OCI-LY7 (cell line): ENCODE measurements at regions not wholly inside any gene's neighbourhood (a gene's known extent, or its start where the extent isn't known, plus 50 kb on each side); places are given as distances from the start of the nearest gene placed in this dataset.

ENCODE experiments used
- BruUV-seq: library from RNA; stranded (reverse); fragments of 400-500 nt; replicated peaks from 2 replicates; lab custom pipeline; 2021; lab: Mats Ljungman, UMichigan
- CTCF ChIA-PET: fragments of 300-600 bp; sonication (Branson Sonifier 250); formaldehyde crosslinking; loops from one replicate; lab custom pipeline; 2022; ENCODE audit warnings: antibody characterized with exemption; ENCODE audit not compliant: unreplicated experiment; lab: Charles Lee
- POLR2A ChIA-PET: fragments of 300-600 bp; sonication (Branson Sonifier 250); formaldehyde crosslinking; loops from one replicate; lab custom pipeline; 2022; ENCODE audit warnings: antibody characterized with exemption; lab: Charles Lee
- DNase-seq: peaks from one replicate; pipeline ENCODE4 v3.0.0-alpha.2; 2015; ENCODE audit warnings: low spot score
- H2AFZ ChIP-seq: fragments of 200-600 bp; sonication (generic), shearing (Covaris generic); 2 replicates; pipeline ENCODE4 v1.6.1; 2014; ENCODE audit warnings: mild to moderate bottlenecking, antibody characterized with exemption, low read length, moderate library complexity
- H3K27ac ChIP-seq: fragments of 200-600 bp; sonication (generic); 2 replicates; pipeline ENCODE4 v1.5.1; 2014; ENCODE audit warnings: mixed run types, low read depth, mild to moderate bottlenecking, moderate library complexity, low read length, inconsistent platforms; ENCODE audit not compliant: poor library complexity, severe bottlenecking
- H3K36me3 ChIP-seq: fragments of 200-600 bp; sonication (generic); 2 replicates; pipeline ENCODE4 v1.6.1; 2014; ENCODE audit warnings: mild to moderate bottlenecking, antibody characterized with exemption, low read length, moderate library complexity, mixed read lengths; ENCODE audit not compliant: insufficient read depth
- H3K4me1 ChIP-seq: fragments of 200-600 bp; sonication (generic); 2 replicates; pipeline ENCODE4 v1.5.1; 2014; ENCODE audit warnings: mild to moderate bottlenecking, low read length; ENCODE audit not compliant: insufficient read depth, poor library complexity, severe bottlenecking
- H3K4me2 ChIP-seq: fragments of 200-600 bp; sonication (generic); 2 replicates; pipeline ENCODE4 v1.6.1; 2014; ENCODE audit warnings: mild to moderate bottlenecking, low read length
- H3K4me3 ChIP-seq: fragments of 200-600 bp; sonication (generic); 2 replicates; pipeline ENCODE4 v1.5.1; 2014; ENCODE audit warnings: mild to moderate bottlenecking, low read depth, low read length; ENCODE audit not compliant: poor library complexity, severe bottlenecking
- H3K79me2 ChIP-seq: fragments of 200-600 bp; sonication (generic); 2 replicates; pipeline ENCODE4 v1.6.1; 2016; ENCODE audit warnings: low read depth, mild to moderate bottlenecking, low read length, moderate library complexity, mixed read lengths; ENCODE audit not compliant: insufficient read depth
- H3K9me2 ChIP-seq: fragments of 200-600 bp; sonication (generic); 2 replicates; pipeline ENCODE4 v1.6.1; 2016; ENCODE audit warnings: mild to moderate bottlenecking, low read length, mixed read lengths; ENCODE audit not compliant: insufficient read depth
- H3K9me3 ChIP-seq: fragments of 200-600 bp; sonication (generic); 2 replicates; pipeline ENCODE4 v1.6.1; 2014; ENCODE audit warnings: mild to moderate bottlenecking, mixed run types, low read length, mixed read lengths
- H4K20me1 ChIP-seq: fragments of 200-600 bp; sonication (generic); 2 replicates; pipeline ENCODE4 v1.6.1; 2014; ENCODE audit warnings: mild to moderate bottlenecking, antibody characterized with exemption, low read length, moderate library complexity, mixed read lengths; ENCODE audit not compliant: insufficient read depth
- CTCF ChIP-seq: fragments of 200-600 bp; sonication (generic); conservative IDR thresholded peaks from 2 replicates; pipeline ENCODE4 v1.5.1; 2014; ENCODE audit warnings: mild to moderate bottlenecking, antibody characterized with exemption, low read length, moderate library complexity, mixed read lengths
- EZH2phosphoT487 ChIP-seq: fragments of 200-600 bp; sonication (generic); IDR thresholded peaks from 2 replicates; pipeline ENCODE4 v1.6.1; 2018; ENCODE audit warnings: low read depth, borderline replicate concordance, mild to moderate bottlenecking, mixed run types, antibody characterized with exemption, low read length, moderate library complexity, mixed read lengths
- intact Hi-C: fragments of 100-400 bp; cut with micrococcal nuclease; formaldehyde crosslinking; loops from one replicate; pipeline ENCODE4 v1.10.0; 2022; ENCODE audit not compliant: unreplicated experiment

- BruUV-seq, result no TSS peak
- DNase-seq, result no peak
- ChIA-PET CTCF (no interaction called here), POLR2A (interaction anchor here (0.6 kb wide), 2 partner anchors 61 to 92 kb away, joined by 3 read pairs; no protein-coding TSS in a partner anchor)
- Histone ChIP-seq H3K9me2 (no peaks in the 10 kb centered on the region), H3K27ac (no peak overlapping the region), H3K79me2 (no peaks in the 10 kb centered on the region), H3K36me3 (no peaks in the 10 kb centered on the region), H3K4me1 (no peaks in the 10 kb centered on the region), H2AFZ (no peak overlapping the region), H4K20me1 (no peaks in the 10 kb centered on the region), H3K9me3 (no peaks in the 10 kb centered on the region), H3K4me3 (no peak overlapping the region), H3K4me2 (no peak overlapping the region)
- intact Hi-C loops, result no loop called here
- TF ChIP-seq CTCF, result no peak
- TF ChIP-seq EZH2phosphoT487, result no peak
Observed at GRCh38 chr20:37596890-37597536, 69.3 kb upstream of the BLCAP start.

DNA sequence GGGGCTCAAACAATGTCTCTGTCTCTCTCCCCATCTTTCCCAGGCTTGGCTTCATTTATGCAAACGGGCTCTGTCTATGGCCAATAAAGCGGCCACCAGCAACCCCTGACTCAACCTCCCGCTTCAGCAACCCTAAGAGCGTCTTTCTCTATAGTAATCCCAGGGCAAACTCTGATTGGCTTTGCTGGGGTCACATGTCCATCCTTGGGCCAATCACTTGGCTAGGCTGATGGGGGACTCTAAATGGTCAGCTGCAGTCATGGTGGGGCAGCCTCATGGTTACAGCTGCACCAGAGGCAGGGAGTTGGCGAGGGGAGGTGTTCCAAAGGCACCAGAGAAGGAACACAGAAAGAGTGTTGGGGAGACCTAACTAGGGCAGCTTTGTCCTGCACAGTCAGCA lies 68.5 kb upstream of the BLCAP start:
- no TSS peak for BruUV-seq
- no peak for TF ChIP-seq CTCF
- no peak for TF ChIP-seq EZH2phosphoT487
- no peak for DNase-seq
- H4K20me1 ChIP-seq, result no peaks in the 10 kb centered on the region
- no peaks in the 10 kb centered on the region for H3K9me2 ChIP-seq
- no peaks in the 10 kb centered on the region for H3K9me3 ChIP-seq
- no peaks in the 10 kb centered on the region for H3K36me3 ChIP-seq
- no peak overlapping the region for H3K4me3 ChIP-seq
- ChIA-PET POLR2A (interaction anchor here (0.6 kb wide), 1 partner anchor 62 kb away, joined by 3 read pairs; no protein-coding TSS in a partner anchor), CTCF (no interaction called here)
- no peaks in the 10 kb centered on the region for H3K4me1 ChIP-seq
- no peak overlapping the region for H3K27ac ChIP-seq
- no peaks in the 10 kb centered on the region for H3K79me2 ChIP-seq
- no peak overlapping the region for H2AFZ ChIP-seq
- H3K4me2 ChIP-seq, result no peak overlapping the region
- intact Hi-C loops, result no loop called here

DNA sequence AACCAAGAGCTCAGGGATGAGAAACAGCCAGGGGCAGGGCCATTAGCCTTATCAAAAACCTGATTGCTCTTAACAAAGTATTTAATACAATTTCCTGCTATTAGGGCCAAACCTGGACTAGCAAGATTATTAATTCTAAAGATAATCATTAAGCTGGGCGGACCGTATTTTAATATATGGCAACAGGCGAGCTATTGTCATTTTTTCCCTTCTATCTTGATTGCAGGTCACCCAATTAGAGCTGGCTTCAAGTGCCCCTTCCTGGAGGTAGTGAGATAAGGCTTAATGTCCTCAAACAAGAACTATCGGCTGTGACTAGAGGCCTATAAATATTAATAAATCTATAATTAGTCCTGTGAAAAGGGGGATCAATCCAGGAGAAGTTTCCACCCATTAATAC lies 66.0 kb upstream of the BLCAP start:
- H3K4me3 ChIP-seq, result no peak overlapping the region
- no peak overlapping the region for H2AFZ ChIP-seq
- no peaks in the 10 kb centered on the region for H3K36me3 ChIP-seq
- ChIA-PET CTCF (no interaction called here), POLR2A (no interaction called here)
- TF ChIP-seq CTCF (no peak), EZH2phosphoT487 (no peak)
- BruUV-seq, result no TSS peak
- H3K4me1 ChIP-seq, result no peaks in the 10 kb centered on the region
- H3K4me2 ChIP-seq, result no peak overlapping the region
- no peak overlapping the region for H3K27ac ChIP-seq
- DNase-seq, result no peak
- H4K20me1 ChIP-seq, result no peaks in the 10 kb centered on the region
- no peaks in the 10 kb centered on the region for H3K9me3 ChIP-seq
- no peaks in the 10 kb centered on the region for H3K9me2 ChIP-seq
- no peaks in the 10 kb centered on the region for H3K79me2 ChIP-seq
- intact Hi-C loops, result no loop called here
